Mesendoderm (in vitro differentiated cells): ENCODE measurements at regions not wholly inside any gene's neighbourhood (a gene's known extent, or its start where the extent isn't known, plus 50 kb on each side); places are given as distances from the start of the nearest gene placed in this dataset.
A peak's percentile ranks its signal among the peaks of the same experiment; 100 is the strongest.

Experiments used
- DNase-seq: peaks from one replicate; pipeline ENCODE4 v3.0.0; 2013
- H2AK5ac ChIP-seq: 2 replicates; pipeline ENCODE4 v1.6.1; 2013; ENCODE audit warnings: low read length, inconsistent platforms
- H2BK120ac ChIP-seq: 2 replicates; pipeline ENCODE4 v1.6.1; 2013; ENCODE audit warnings: low read depth, mild to moderate bottlenecking, low read length, moderate library complexity, mixed read lengths
- H2BK15ac ChIP-seq: replicated peaks from 2 replicates; pipeline ENCODE4 v1.6.1; 2013; ENCODE audit warnings: low read depth, mild to moderate bottlenecking, moderate library complexity
- H2BK5ac ChIP-seq: 2 replicates; pipeline ENCODE4 v1.6.1; 2013; ENCODE audit warnings: low read length, inconsistent platforms
- H3K18ac ChIP-seq: 2 replicates; pipeline ENCODE4 v1.6.1; 2013; ENCODE audit warnings: mild to moderate bottlenecking, low read length, mixed read lengths
- H3K23ac ChIP-seq: one replicate; pipeline ENCODE4 v1.6.1; 2013; ENCODE audit warnings: low read length
- H3K27ac ChIP-seq: 2 replicates; pipeline ENCODE4 v1.5.1; 2013; ENCODE audit warnings: low read depth, mild to moderate bottlenecking, inconsistent platforms, low read length, moderate library complexity
- H3K27me3 ChIP-seq: 2 replicates; pipeline ENCODE4 v1.6.1; 2013; ENCODE audit warnings: low read length, control low read depth, mild to moderate bottlenecking, inconsistent platforms; ENCODE audit not compliant: insufficient read depth, poor library complexity
- H3K36me3 ChIP-seq: 2 replicates; pipeline ENCODE4 v1.6.1; 2013; ENCODE audit warnings: low read length, inconsistent platforms; ENCODE audit not compliant: control insufficient read depth, insufficient read depth
- H3K4ac ChIP-seq: one replicate; pipeline ENCODE4 v1.6.1; 2013; ENCODE audit warnings: low read depth, mild to moderate bottlenecking, low read length, moderate library complexity
- H3K4me1 ChIP-seq: 2 replicates; pipeline ENCODE4 v1.6.1; 2013; ENCODE audit warnings: low read depth, low read length, inconsistent platforms; ENCODE audit not compliant: control insufficient read depth
- H3K4me2 ChIP-seq: 2 replicates; pipeline ENCODE4 v1.6.1; 2013; ENCODE audit warnings: low read length
- H3K4me3 ChIP-seq: 2 replicates; pipeline ENCODE4 v1.5.1; 2013; ENCODE audit warnings: mild to moderate bottlenecking, low read length
- H3K56ac ChIP-seq: one replicate; pipeline ENCODE4 v1.6.1; 2013; ENCODE audit warnings: low read length
- H3K79me1 ChIP-seq: 2 replicates; pipeline ENCODE4 v1.6.1; 2013; ENCODE audit warnings: low read length, inconsistent platforms
- H3K79me2 ChIP-seq: 2 replicates; pipeline ENCODE4 v1.6.1; 2013; ENCODE audit warnings: mild to moderate bottlenecking, low read length; ENCODE audit not compliant: control insufficient read depth, insufficient read depth
- H3K9ac ChIP-seq: 2 replicates; pipeline ENCODE4 v1.6.1; 2013; ENCODE audit warnings: low read length, inconsistent platforms
- H4K5ac ChIP-seq: one replicate; pipeline ENCODE4 v1.6.1; 2013; ENCODE audit warnings: low read length
- H4K8ac ChIP-seq: one replicate; pipeline ENCODE4 v1.6.1; 2013; ENCODE audit warnings: low read depth, mild to moderate bottlenecking, control low read depth, low read length, moderate library complexity
- WGBS: extraction: QIAGEN DNeasy Blood & Tissue Kit; methylation state at CpG from one replicate; pipeline ENCODE4 v1.1.7; 2013; ENCODE audit warnings: low lambda C conversion rate, missing lambda C conversion rate; ENCODE audit not compliant: insufficient coverage; ENCODE audit errors: extremely low coverage; 5-methylcytosine and 5-hydroxymethylcytosine counted together

GRCh38 chr13:91187522-91187921, 160.0 kb upstream of the MIR17HG start:
- H3K4me3 ChIP-seq: no peak overlapping the region
- no peaks in the 10 kb centered on the region for H3K36me3 ChIP-seq
- no peak overlapping the region for H3K18ac ChIP-seq
- H3K79me2 ChIP-seq: no peaks in the 10 kb centered on the region
- H3K56ac ChIP-seq: no peak overlapping the region
- H3K27ac ChIP-seq: no peak overlapping the region
- no peak overlapping the region for H2BK5ac ChIP-seq
- no peak overlapping the region for H3K4me2 ChIP-seq
- no peak overlapping the region for H4K5ac ChIP-seq
- H3K79me1 ChIP-seq: no peaks in the 10 kb centered on the region
- H3K27me3 ChIP-seq: no peaks in the 10 kb centered on the region
- no peak for DNase-seq
- H3K4me1 ChIP-seq: no peaks in the 10 kb centered on the region
- no peak overlapping the region for H3K23ac ChIP-seq
- no peak overlapping the region for H3K4ac ChIP-seq
- no peak overlapping the region for H2BK120ac ChIP-seq
- no peak overlapping the region for H3K9ac ChIP-seq
- H2BK15ac ChIP-seq: no peak overlapping the region
- H4K8ac ChIP-seq: no peak overlapping the region
- no peak overlapping the region for H2AK5ac ChIP-seq

GRCh38 chr13:91189506-91189905, 158.0 kb upstream of the MIR17HG start:
- no peak overlapping the region for H3K23ac ChIP-seq
- no peak overlapping the region for H3K4me3 ChIP-seq
- DNase-seq: no peak
- no peak overlapping the region for H3K4ac ChIP-seq
- H4K8ac ChIP-seq: no peak overlapping the region
- no peak overlapping the region for H3K27ac ChIP-seq
- no peak overlapping the region for H2BK120ac ChIP-seq
- H2AK5ac ChIP-seq: no peak overlapping the region
- H3K18ac ChIP-seq: no peak overlapping the region
- no peak overlapping the region for H2BK15ac ChIP-seq
- H2BK5ac ChIP-seq: no peak overlapping the region
- no peak overlapping the region for H3K9ac ChIP-seq
- no peaks in the 10 kb centered on the region for H3K27me3 ChIP-seq
- no peak overlapping the region for H3K4me2 ChIP-seq
- no peak overlapping the region for H3K56ac ChIP-seq
- H3K36me3 ChIP-seq: no peaks in the 10 kb centered on the region
- H4K5ac ChIP-seq: no peak overlapping the region
- H3K79me2 ChIP-seq: no peaks in the 10 kb centered on the region
- H3K4me1 ChIP-seq: no peaks in the 10 kb centered on the region
- WGBS: no CpG with 5 or more reads among the region's 3 CpGs
- H3K79me1 ChIP-seq: no peaks in the 10 kb centered on the region

DNA sequence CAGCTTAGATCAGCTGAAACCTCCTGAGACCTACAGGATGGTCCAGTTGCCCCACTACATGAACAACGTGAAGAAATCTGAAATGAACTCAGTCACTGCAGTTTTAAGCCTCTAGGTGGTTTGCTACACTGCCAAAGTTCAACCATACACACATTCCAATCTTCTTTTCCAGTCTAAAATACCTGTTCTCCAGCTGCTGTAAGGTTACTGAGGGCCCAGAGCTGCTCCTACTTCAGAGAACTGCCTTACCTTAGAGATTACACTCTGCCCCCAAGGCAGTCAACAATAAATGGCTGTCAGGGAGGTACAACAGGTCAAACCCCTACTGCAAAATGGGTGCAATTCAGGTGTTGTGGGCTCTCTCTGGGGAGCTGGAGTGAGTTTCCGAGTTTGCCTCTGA, 154.1 kb upstream of the MIR17HG start:
- Histone ChIP-seq H3K9ac (no peak overlapping the region), H3K36me3 (no peaks in the 10 kb centered on the region), H4K8ac (no peak overlapping the region), H3K4me2 (no peak overlapping the region), H3K23ac (no peak overlapping the region), H3K27me3 (no peaks in the 10 kb centered on the region), H4K5ac (no peak overlapping the region), H3K4ac (no peak overlapping the region), H3K79me1 (no peaks in the 10 kb centered on the region), H2BK120ac (no peak overlapping the region), H3K56ac (no peak overlapping the region), H2AK5ac (no peak overlapping the region), H3K79me2 (no peaks in the 10 kb centered on the region), H2BK15ac (no peak overlapping the region), H3K18ac (no peak overlapping the region), H2BK5ac (no peak overlapping the region), H3K4me1 (no peaks in the 10 kb centered on the region), H3K4me3 (no peak overlapping the region), H3K27ac (no peak overlapping the region)
- WGBS: no CpG with 5 or more reads among the region's 2 CpGs
- no peak for DNase-seq

DNA sequence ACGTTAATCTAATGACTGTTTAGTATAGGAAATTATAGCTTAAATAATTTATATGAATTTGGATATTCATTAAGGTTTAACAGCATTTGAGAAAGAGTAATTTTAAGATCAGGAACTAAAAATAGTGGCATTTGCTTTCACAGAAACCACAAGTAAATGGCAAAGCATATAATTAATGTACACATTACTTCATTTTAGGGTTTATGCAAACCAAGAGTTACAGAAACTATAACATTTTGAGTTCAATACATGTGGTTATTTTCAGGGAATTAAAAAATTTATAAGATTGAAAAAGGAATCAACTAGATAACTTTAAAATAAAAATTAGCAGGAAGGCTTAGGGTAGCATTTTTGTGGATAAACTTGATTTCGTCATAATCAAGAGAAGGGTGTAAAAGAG, 151.7 kb upstream of the MIR17HG start:
- Histone ChIP-seq H2BK120ac (no peak overlapping the region), H4K5ac (no peak overlapping the region), H3K9ac (no peak overlapping the region), H3K79me1 (no peaks in the 10 kb centered on the region), H3K4ac (no peak overlapping the region), H2BK15ac (no peak overlapping the region), H3K27ac (no peak overlapping the region), H3K4me3 (no peak overlapping the region), H3K56ac (no peak overlapping the region), H3K23ac (peak overlapping the region; percentile 30), H2AK5ac (no peak overlapping the region), H3K27me3 (no peaks in the 10 kb centered on the region), H3K36me3 (no peaks in the 10 kb centered on the region), H4K8ac (peak overlapping the region; percentile 39), H2BK5ac (no peak overlapping the region), H3K79me2 (no peaks in the 10 kb centered on the region), H3K4me1 (peaks cover 2% of the 10 kb centered on the region), H3K18ac (no peak overlapping the region), H3K4me2 (no peak overlapping the region)
- no peak for DNase-seq
- WGBS: no CpG with 5 or more reads among the region's 2 CpGs

- Histone ChIP-seq H4K5ac (no peak overlapping the region), H3K36me3 (no peaks in the 10 kb centered on the region), H2BK15ac (no peak overlapping the region), H2BK5ac (no peak overlapping the region), H3K27me3 (no peaks in the 10 kb centered on the region), H3K4ac (no peak overlapping the region), H3K23ac (no peak overlapping the region), H3K56ac (no peak overlapping the region), H2BK120ac (no peak overlapping the region), H3K4me3 (no peak overlapping the region), H3K4me1 (peaks cover 3% of the 10 kb centered on the region), H3K79me2 (no peaks in the 10 kb centered on the region), H3K4me2 (no peak overlapping the region), H4K8ac (no peak overlapping the region), H3K79me1 (no peaks in the 10 kb centered on the region), H3K27ac (no peak overlapping the region), H2AK5ac (no peak overlapping the region), H3K9ac (no peak overlapping the region), H3K18ac (no peak overlapping the region)
- WGBS: 100% methylated on average over 1 of the region's 4 CpGs
- no peak for DNase-seq
These were observed 150.5 kb upstream of the MIR17HG start for GRCh38 chr13:91196958-91197357.

GRCh38 chr13:91199866-91200265, 147.6 kb upstream of the MIR17HG start:
- H3K4ac ChIP-seq: no peak overlapping the region
- H3K4me3 ChIP-seq: no peak overlapping the region
- no peaks in the 10 kb centered on the region for H3K27me3 ChIP-seq
- H4K5ac ChIP-seq: no peak overlapping the region
- H3K27ac ChIP-seq: no peak overlapping the region
- H3K36me3 ChIP-seq: no peaks in the 10 kb centered on the region
- no peaks in the 10 kb centered on the region for H3K79me1 ChIP-seq
- DNase-seq: no peak
- no peak overlapping the region for H3K4me2 ChIP-seq
- H3K4me1 ChIP-seq: peaks cover 9% of the 10 kb centered on the region
- no peaks in the 10 kb centered on the region for H3K79me2 ChIP-seq
- no peak overlapping the region for H3K56ac ChIP-seq
- no peak overlapping the region for H2BK5ac ChIP-seq
- no peak overlapping the region for H4K8ac ChIP-seq
- H3K18ac ChIP-seq: no peak overlapping the region
- no peak overlapping the region for H2BK15ac ChIP-seq
- H2BK120ac ChIP-seq: no peak overlapping the region
- no CpG with 5 or more reads among the region's 1 CpG for whole genome bisulfite sequencing
- no peak overlapping the region for H3K9ac ChIP-seq
- no peak overlapping the region for H3K23ac ChIP-seq
- no peak overlapping the region for H2AK5ac ChIP-seq
